ENCODE measurements at regions not wholly inside any gene's neighbourhood (a gene's known extent, or its start where the extent isn't known, plus 50 kb on each side); places are given as distances from the start of the nearest gene placed in this dataset.

DNA sequence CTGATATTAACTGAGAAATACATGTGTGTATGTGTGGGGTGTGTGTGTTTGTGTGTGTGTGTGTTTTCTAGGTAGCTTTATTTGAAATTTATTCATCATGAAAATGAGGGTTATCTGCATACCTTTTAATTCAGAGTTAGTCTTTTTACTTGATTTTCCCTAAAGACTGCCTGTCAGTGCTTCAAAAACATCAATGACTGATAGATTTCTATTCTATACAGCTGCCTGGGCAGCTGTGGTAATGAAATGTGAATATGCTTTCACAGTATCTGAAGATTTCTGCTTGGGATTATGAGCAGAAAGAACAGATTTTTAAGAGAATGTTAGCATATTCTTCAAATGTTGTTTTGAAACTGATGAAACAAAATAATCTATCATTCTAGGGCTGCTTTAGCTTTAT is 119.7 kb upstream of the ZRANB2 start:
- no peak overlapping the region for H3K4me3 ChIP-seq (ENCODE audit: low read depth, poor library complexity, severe bottlenecking)
- DNase-seq (ENCODE audit: low spot score in 2 of 2), result no peak
- intact Hi-C loops (cut with DNase I; ENCODE audit: low total_unique reads), result no loop called here
- TF ChIP-seq POLR2A (IDR thresholded peaks at IDR 0.05), result no peak
- TF ChIP-seq, protein P1, sequence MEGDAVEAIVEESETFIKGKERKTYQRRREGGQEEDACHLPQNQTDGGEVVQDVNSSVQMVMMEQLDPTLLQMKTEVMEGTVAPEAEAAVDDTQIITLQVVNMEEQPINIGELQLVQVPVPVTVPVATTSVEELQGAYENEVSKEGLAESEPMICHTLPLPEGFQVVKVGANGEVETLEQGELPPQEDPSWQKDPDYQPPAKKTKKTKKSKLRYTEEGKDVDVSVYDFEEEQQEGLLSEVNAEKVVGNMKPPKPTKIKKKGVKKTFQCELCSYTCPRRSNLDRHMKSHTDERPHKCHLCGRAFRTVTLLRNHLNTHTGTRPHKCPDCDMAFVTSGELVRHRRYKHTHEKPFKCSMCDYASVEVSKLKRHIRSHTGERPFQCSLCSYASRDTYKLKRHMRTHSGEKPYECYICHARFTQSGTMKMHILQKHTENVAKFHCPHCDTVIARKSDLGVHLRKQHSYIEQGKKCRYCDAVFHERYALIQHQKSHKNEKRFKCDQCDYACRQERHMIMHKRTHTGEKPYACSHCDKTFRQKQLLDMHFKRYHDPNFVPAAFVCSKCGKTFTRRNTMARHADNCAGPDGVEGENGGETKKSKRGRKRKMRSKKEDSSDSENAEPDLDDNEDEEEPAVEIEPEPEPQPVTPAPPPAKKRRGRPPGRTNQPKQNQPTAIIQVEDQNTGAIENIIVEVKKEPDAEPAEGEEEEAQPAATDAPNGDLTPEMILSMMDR (IDR thresholded peaks at IDR 0.05), result no peak

GRCh38 chr1:71196685-71197084 is 115.8 kb upstream of the ZRANB2 start:
- H3K4me3 ChIP-seq (ENCODE audit: low read depth, poor library complexity, severe bottlenecking), result no peak overlapping the region
- intact Hi-C loops (cut with DNase I; ENCODE audit: low total_unique reads), result no loop called here
- no peak for DNase-seq (ENCODE audit: low spot score in 2 of 2)

GRCh38 chr1:71193153-71193552 is 112.3 kb upstream of the ZRANB2 start:
- no peak for DNase-seq (ENCODE audit: low spot score in 2 of 2)
- TF ChIP-seq POLR2A (IDR thresholded peaks at IDR 0.05), result no peak
- TF ChIP-seq, protein P1 (IDR thresholded peaks at IDR 0.05), result no peak
- WGBS, 2 donors, result 53 to 54% methylated on average over 1 of the region's 1 CpG
- H3K4me3 ChIP-seq (ENCODE audit: low read depth, poor library complexity, severe bottlenecking), result no peak overlapping the region
- intact Hi-C loops (cut with DNase I; ENCODE audit: low total_unique reads), result no loop called here

More at GRCh38 chr1:71196685-71197084, 115.8 kb upstream of the ZRANB2 start:
- no peak for TF ChIP-seq POLR2A (IDR thresholded peaks at IDR 0.05)
- TF ChIP-seq, protein P1 (IDR thresholded peaks at IDR 0.05), result no peak

GRCh38 chr1:71191520-71191919 is 110.7 kb upstream of the ZRANB2 start:
- DNase-seq (ENCODE audit: low spot score in 2 of 2), result no peak
- no peak overlapping the region for H3K4me3 ChIP-seq (ENCODE audit: low read depth, poor library complexity, severe bottlenecking)
- intact Hi-C loops (cut with DNase I; ENCODE audit: low total_unique reads), result no loop called here
- TF ChIP-seq POLR2A (IDR thresholded peaks at IDR 0.05), result no peak
- TF ChIP-seq, protein P1 (IDR thresholded peaks at IDR 0.05), result no peak
- 89 to 100% methylated on average over 1 of the region's 1 CpG for WGBS, 2 donors

GRCh38 chr1:71190843-71191242 is 110.0 kb upstream of the ZRANB2 start:
- DNase-seq (ENCODE audit: low spot score in 2 of 2), result no peak
- no peak overlapping the region for H3K4me3 ChIP-seq (ENCODE audit: low read depth, poor library complexity, severe bottlenecking)
- intact Hi-C loops (cut with DNase I; ENCODE audit: low total_unique reads), result no loop called here
- WGBS, 2 donors, result 87 to 93% methylated on average over 5 of the region's 5 CpGs
- TF ChIP-seq POLR2A (IDR thresholded peaks at IDR 0.05), result no peak
- TF ChIP-seq, protein P1 (IDR thresholded peaks at IDR 0.05), result no peak

- intact Hi-C loops (cut with DNase I; ENCODE audit: low total_unique reads), result no loop called here
- no peak overlapping the region for H3K4me3 ChIP-seq (ENCODE audit: low read depth, poor library complexity, severe bottlenecking)
- TF ChIP-seq POLR2A (IDR thresholded peaks at IDR 0.05), result no peak
- TF ChIP-seq, protein P1 (IDR thresholded peaks at IDR 0.05), result no peak
- whole genome bisulfite sequencing, 2 donors, result 93 to 95% methylated on average over 6 of the region's 6 CpGs
- DNase-seq (ENCODE audit: low spot score in 2 of 2), result no peak
Measured at GRCh38 chr1:71184410-71184809, 103.6 kb upstream of the ZRANB2 start.

All from lower leg skin (tissue), 4 donors.